PC-3 (cell line): ENCODE measurements at regions not wholly inside any gene's neighbourhood (a gene's known extent, or its start where the extent isn't known, plus 50 kb on each side); places are given as distances from the start of the nearest gene placed in this dataset.

Source experiments
- ATAC-seq: fragments of 200-7000 bp; cut with Tn5 transposase; 2 replicates; pipeline ENCODE4 v1.9.1; 2020; ENCODE audit warnings: mild to moderate bottlenecking, moderate library complexity
- BruUV-seq: library from RNA; stranded (reverse); fragments of 400-500 nt; replicated peaks from 2 replicates; lab custom pipeline; 2021; lab: Mats Ljungman, UMichigan
- CTCF ChIA-PET: fragments of 300-600 bp; sonication (Branson Sonifier 250); formaldehyde crosslinking; loops from one replicate; lab custom pipeline; 2022; ENCODE audit warnings: antibody characterized with exemption; lab: Charles Lee
- POLR2A ChIA-PET: fragments of 300-600 bp; sonication (Branson Sonifier 250); formaldehyde crosslinking; loops from one replicate; lab custom pipeline; 2022; ENCODE audit warnings: antibody characterized with exemption; ENCODE audit not compliant: unreplicated experiment; lab: Charles Lee
- DNase-seq: peaks from one replicate; pipeline ENCODE4 v3.0.0-alpha.2; 2015
- H2AFZ ChIP-seq: fragments of 300-600 bp; sonication (generic); 2 replicates; pipeline ENCODE4 v1.6.0; 2016; ENCODE audit warnings: antibody characterized with exemption, low read length
- H3F3A ChIP-seq: fragments of 300-600 bp; sonication (generic); one replicate; pipeline ENCODE4 v1.6.0; 2017; ENCODE audit warnings: antibody characterized with exemption, low read length, control low read depth, mild to moderate bottlenecking; ENCODE audit not compliant: unreplicated experiment
- H3K27ac ChIP-seq: fragments of 300-600 bp; sonication (generic); 2 replicates; pipeline ENCODE4 v1.5.1; 2016; ENCODE audit warnings: mild to moderate bottlenecking, low read length
- H3K27me3 ChIP-seq: fragments of 300-600 bp; sonication (generic); 2 replicates; pipeline ENCODE4 v1.6.1; 2016; ENCODE audit warnings: low read length, mixed read lengths
- H3K36me3 ChIP-seq: fragments of 300-600 bp; sonication (generic); 2 replicates; pipeline ENCODE4 v1.6.1; 2016; ENCODE audit warnings: low read depth, mixed run types, low read length, mixed read lengths
- H3K4me1 ChIP-seq: fragments of 300-600 bp; sonication (generic); 2 replicates; pipeline ENCODE4 v1.5.1; 2016; ENCODE audit warnings: low read length; ENCODE audit not compliant: insufficient read depth
- H3K4me2 ChIP-seq: fragments of 300-600 bp; sonication (generic); 2 replicates; pipeline ENCODE4 v1.6.0; 2016; ENCODE audit warnings: low read length
- H3K4me3 ChIP-seq: fragments of 300-600 bp; sonication (generic); 2 replicates; pipeline ENCODE4 v1.5.1; 2016; ENCODE audit warnings: mild to moderate bottlenecking, low read length, mixed read lengths
- H3K79me2 ChIP-seq: fragments of 300-600 bp; sonication (generic); 2 replicates; pipeline ENCODE4 v1.6.1; 2017; ENCODE audit warnings: low read length, mixed read lengths
- H3K9ac ChIP-seq: fragments of 300-600 bp; sonication (generic); 2 replicates; pipeline ENCODE4 v1.6.0; 2016; ENCODE audit warnings: mild to moderate bottlenecking, low read length
- H3K9me2 ChIP-seq: fragments of 300-600 bp; sonication (generic); replicated peaks from 2 replicates; pipeline ENCODE4 v1.6.1; 2016; ENCODE audit warnings: mixed run types, low read length, mixed read lengths
- H3K9me3 ChIP-seq: fragments of 300-600 bp; sonication (generic); 2 replicates; pipeline ENCODE4 v1.6.1; 2016; ENCODE audit warnings: low read length, mixed read lengths
- H4K20me1 ChIP-seq: fragments of 300-600 bp; sonication (generic); 2 replicates; pipeline ENCODE4 v1.6.1; 2016; ENCODE audit warnings: low read length, mixed read lengths
- EZH2 ChIP-seq: fragments of 300-600 bp; sonication (generic); IDR thresholded peaks from one replicate; pipeline ENCODE4 v1.6.1; 2017; ENCODE audit warnings: antibody characterized with exemption, mild to moderate bottlenecking, low read length; ENCODE audit not compliant: unreplicated experiment
- EZH2phosphoT487 ChIP-seq: fragments of 300-600 bp; sonication (generic); IDR thresholded peaks from 2 replicates; pipeline ENCODE4 v1.6.1; 2018; ENCODE audit warnings: mild to moderate bottlenecking, antibody characterized with exemption, low read length, borderline replicate concordance
- intact Hi-C: fragments of 100-400 bp; cut with micrococcal nuclease; formaldehyde crosslinking; loops from 2 replicates; pipeline ENCODE4 v1.9.0; 2023
- TF ChIP-seq, protein P1 (sequence below): fragments of 300-600 bp; sonication (generic); conservative IDR thresholded peaks from 2 replicates; pipeline ENCODE4 v1.5.1; 2017; ENCODE audit warnings: antibody characterized with exemption, low read depth, mild to moderate bottlenecking, low read length

DNA sequence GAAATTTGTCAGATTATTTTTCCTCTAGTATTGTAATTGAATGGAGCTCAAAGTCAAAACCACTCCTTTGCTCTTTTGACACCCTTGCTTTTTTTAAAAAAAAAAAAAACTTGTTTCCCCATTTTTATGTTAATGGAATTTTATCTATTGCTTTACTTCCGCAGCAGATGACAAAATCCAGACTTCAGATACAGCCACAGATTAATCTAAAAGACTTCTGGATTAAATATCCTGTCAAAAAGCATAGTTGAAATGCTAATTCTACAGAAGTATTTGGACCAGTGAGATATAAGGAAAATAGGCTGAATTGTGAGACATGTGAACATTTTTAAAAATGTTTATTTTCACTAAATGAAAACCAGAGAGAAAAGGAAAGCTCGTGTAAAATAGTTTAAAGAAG is 341.4 kb downstream of the BMP2 start:
- Histone ChIP-seq H3K27ac (no peak overlapping the region), H3K4me2 (no peak overlapping the region), H3K4me3 (no peak overlapping the region), H3K27me3 (peaks cover 71% of the 10 kb centered on the region), H4K20me1 (no peaks in the 10 kb centered on the region), H3K9me3 (no peaks in the 10 kb centered on the region), H3F3A (no peaks in the 10 kb centered on the region), H3K4me1 (no peaks in the 10 kb centered on the region), H3K9me2 (0 out of 2 replicates have a peak, but pooled peaks cover 3% of the 10 kb centered on the region), H3K9ac (no peak overlapping the region), H2AFZ (no peak overlapping the region), H3K36me3 (no peaks in the 10 kb centered on the region), H3K79me2 (no peaks in the 10 kb centered on the region)
- DNase-seq (no peak), ATAC-seq (no peak)
- ChIA-PET POLR2A (no interaction called here), CTCF (no interaction called here)
- BruUV-seq = no TSS peak
- intact Hi-C loops = no loop called here
- TF ChIP-seq EZH2 (no peak), EZH2phosphoT487 (no peak)
- TF ChIP-seq, protein P1, sequence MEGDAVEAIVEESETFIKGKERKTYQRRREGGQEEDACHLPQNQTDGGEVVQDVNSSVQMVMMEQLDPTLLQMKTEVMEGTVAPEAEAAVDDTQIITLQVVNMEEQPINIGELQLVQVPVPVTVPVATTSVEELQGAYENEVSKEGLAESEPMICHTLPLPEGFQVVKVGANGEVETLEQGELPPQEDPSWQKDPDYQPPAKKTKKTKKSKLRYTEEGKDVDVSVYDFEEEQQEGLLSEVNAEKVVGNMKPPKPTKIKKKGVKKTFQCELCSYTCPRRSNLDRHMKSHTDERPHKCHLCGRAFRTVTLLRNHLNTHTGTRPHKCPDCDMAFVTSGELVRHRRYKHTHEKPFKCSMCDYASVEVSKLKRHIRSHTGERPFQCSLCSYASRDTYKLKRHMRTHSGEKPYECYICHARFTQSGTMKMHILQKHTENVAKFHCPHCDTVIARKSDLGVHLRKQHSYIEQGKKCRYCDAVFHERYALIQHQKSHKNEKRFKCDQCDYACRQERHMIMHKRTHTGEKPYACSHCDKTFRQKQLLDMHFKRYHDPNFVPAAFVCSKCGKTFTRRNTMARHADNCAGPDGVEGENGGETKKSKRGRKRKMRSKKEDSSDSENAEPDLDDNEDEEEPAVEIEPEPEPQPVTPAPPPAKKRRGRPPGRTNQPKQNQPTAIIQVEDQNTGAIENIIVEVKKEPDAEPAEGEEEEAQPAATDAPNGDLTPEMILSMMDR = no peak

DNA sequence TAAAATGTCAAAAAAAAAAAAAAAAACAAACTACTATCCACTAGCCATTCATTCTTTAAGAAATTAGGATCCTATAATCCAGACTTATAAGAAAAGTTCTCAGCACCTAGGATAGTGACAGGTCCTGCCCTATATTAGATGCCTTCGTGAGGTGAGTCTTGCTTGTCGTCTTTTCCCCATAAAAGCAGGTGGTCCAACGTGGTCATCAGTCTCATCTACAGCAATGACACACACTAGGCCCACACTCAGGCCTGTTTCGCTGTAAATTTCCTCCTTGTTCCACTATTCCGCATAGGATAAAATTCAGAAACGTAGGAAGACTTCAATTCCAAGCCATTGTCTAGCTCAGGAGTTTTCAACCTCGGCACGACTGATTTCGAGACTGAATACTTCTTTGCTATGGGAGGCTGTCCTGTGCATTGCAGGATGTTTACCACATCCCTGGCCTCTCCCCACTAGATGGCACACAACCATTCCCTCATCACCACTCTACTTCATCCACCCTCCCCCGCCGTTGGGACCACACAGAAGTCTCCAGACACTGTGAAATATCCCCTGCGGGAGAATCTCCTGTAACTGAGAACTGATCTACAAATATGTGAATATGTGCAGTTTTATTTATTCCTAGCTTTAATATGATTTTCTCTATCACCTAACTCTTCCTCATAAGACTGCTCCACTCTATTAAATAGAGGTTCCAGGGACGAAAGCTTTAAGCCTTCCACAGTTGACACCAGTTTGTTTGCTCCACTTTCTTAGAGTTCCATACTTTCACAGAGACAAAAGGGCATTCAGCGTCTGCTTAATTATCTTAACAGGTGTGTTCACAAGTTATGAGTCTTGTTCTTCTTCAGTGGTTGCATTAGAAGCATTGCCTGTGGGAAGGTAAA is 346.3 kb downstream of the BMP2 start:
- no peaks in the 10 kb centered on the region for H3K9me2 ChIP-seq
- H3K79me2 ChIP-seq = no peaks in the 10 kb centered on the region
- peak overlapping the region; percentile 45 for H3K4me2 ChIP-seq
- no peaks in the 10 kb centered on the region for H3K4me1 ChIP-seq
- no peak overlapping the region for H3K9ac ChIP-seq
- H3K36me3 ChIP-seq = no peaks in the 10 kb centered on the region
- POLR2A ChIA-PET = no interaction called here
- no peaks in the 10 kb centered on the region for H3K9me3 ChIP-seq
- DNase-seq (peak; percentile 59), ATAC-seq (peak; percentile 85)
- no peak overlapping the region for H3K4me3 ChIP-seq
- no peak overlapping the region for H2AFZ ChIP-seq
- CTCF ChIA-PET = interaction anchor here (1.4 kb wide), 1 partner anchor 172 kb away, joined by 4 read pairs; no protein-coding TSS in a partner anchor
- no peak for TF ChIP-seq EZH2phosphoT487
- TF ChIP-seq, protein P1 = peak; percentile 85
- intact Hi-C loops = loop anchor here (5.0 kb wide), 3 partner anchors 263 to 813 kb away; no protein-coding TSS in a partner anchor
- H3K27me3 ChIP-seq = peaks cover 40% of the 10 kb centered on the region
- no peaks in the 10 kb centered on the region for H4K20me1 ChIP-seq
- no TSS peak for BruUV-seq
- H3F3A ChIP-seq = no peaks in the 10 kb centered on the region
- H3K27ac ChIP-seq = no peak overlapping the region

DNA sequence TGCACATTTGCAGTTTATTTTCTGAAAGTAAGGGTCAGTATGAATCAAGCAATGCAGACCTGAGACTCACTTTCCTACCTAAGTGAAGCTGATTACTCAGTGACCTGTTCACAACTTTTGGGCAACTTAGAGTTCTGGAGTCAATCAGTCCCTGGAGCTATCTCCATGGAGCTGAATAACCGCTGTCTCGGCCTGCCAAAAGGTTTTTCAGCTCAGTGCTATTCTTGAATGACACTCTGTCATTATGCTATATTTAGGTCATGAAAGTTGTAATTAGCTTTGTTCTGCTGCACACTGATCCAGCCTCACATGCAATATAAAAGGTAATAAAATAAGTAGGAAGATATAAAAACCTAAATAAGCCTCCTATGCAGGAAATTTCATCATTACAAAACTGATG is 356.0 kb downstream of the BMP2 start:
- H4K20me1 ChIP-seq = no peaks in the 10 kb centered on the region
- ATAC-seq = no peak
- no peaks in the 10 kb centered on the region for H3F3A ChIP-seq
- H3K79me2 ChIP-seq = no peaks in the 10 kb centered on the region
- no peak for DNase-seq
- intact Hi-C loops = no loop called here
- no peak overlapping the region for H3K27ac ChIP-seq
- H3K4me1 ChIP-seq = no peaks in the 10 kb centered on the region
- TF ChIP-seq EZH2phosphoT487 (no peak), EZH2 (no peak)
- TF ChIP-seq, protein P1 = no peak
- H2AFZ ChIP-seq = no peak overlapping the region
- H3K9ac ChIP-seq = no peak overlapping the region
- no peaks in the 10 kb centered on the region for H3K9me3 ChIP-seq
- H3K36me3 ChIP-seq = no peaks in the 10 kb centered on the region
- H3K9me2 ChIP-seq = no peaks in the 10 kb centered on the region
- CTCF ChIA-PET = no interaction called here
- H3K4me3 ChIP-seq = no peak overlapping the region
- H3K4me2 ChIP-seq = no peak overlapping the region
- POLR2A ChIA-PET = no interaction called here
- no TSS peak for BruUV-seq
- peaks cover 44% of the 10 kb centered on the region for H3K27me3 ChIP-seq
